NOMO-1 treated with dmso at 0.1 percent for 144 hours (cell line): ENCODE measurements at regions not wholly inside any gene's neighbourhood (a gene's known extent, or its start where the extent isn't known, plus 50 kb on each side); places are given as distances from the start of the nearest gene placed in this dataset.
A peak's percentile ranks its signal among the peaks of the same experiment; 100 is the strongest.

Experiments
- DNase-seq: peaks from one replicate; lab custom pipeline; 2025; ENCODE audit not compliant: unreplicated experiment; lab: John Stamatoyannopoulos, UW

DNA sequence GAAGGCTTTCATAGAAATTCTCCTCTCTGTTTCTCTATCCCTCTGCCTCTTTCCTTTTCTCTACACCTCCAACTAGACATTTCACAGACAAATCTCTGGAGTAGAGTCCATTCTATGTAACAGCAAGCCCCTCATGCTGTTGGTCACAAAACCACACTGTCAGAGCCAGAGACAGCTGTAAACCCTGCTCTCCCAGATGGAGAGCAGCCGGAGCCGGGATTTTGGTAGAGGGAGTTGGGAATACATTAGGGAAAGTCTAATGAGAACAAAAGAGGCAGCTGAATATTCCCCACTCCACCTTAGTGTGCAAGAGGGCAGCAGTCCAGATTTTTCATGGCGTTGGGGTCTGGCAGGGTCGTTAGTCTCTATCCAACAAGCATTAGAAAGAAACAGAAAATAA, 68.3 kb upstream of the EDN1 start:
- no peak for DNase-seq

DNA sequence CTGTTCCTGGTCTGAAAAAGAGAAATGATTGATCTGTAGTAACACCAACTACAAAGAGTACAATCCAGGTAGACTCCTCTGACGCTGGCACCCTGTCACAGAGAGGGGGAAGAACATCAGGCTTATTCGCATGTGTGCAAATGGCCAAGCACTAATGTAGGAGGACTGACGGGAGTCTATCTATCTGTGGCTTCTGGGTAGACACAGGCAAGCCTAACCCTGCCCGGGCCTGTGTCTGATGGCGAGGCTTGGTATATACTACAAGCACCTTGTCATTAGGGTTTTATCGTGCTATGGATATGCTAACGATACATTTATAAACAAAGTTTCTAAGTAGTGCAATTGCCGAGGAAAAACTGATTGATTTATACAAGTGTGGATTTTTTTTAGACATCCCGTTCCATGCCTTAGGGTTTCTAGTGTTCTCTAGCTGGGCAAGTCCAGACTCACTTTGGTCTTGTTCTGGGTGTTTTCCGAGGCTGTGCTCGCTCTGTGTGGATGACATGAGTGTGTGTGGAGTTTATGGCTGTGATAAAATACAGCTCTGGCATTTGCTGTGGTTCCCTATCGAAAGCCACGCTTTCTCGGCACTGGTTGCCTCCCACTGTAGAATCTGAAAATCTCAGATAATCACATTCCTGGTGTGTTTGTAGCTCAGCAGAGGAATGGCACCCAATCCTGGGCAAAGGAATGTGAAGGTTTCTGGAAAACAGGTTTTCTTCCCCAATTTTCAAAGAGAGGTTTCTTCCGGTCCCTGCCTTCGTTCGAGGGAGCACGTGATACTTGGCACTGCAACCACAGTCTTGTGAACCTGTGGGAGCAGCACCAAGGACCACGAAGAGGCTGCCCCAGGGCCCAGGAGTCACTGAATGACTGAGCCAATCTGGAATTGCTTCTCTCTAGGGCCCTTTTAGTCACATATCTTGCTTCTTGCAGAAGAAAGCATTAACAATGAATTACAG, 67.5 kb upstream of the EDN1 start:
- no peak for DNase-seq

DNA sequence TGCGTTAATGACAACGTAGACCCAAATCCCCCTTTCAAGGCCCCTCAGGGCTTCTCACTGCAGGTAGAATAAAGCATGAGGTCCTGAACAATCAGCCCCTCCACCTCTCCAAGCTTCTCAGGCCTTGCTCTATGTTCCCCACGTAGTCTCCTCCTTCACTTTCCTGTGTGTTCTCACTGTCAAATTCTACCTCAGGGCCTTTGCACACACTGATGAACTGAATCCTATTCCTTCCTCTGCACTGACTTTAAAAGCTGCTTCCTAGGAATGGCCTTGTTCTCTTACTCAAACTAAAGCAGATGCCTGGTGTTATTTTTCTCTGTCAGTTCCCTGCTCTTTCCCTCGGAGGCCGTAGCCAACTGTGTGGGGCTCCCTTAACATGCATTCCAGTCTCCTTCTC, 66.8 kb upstream of the EDN1 start:
- DNase-seq: no peak

DNA sequence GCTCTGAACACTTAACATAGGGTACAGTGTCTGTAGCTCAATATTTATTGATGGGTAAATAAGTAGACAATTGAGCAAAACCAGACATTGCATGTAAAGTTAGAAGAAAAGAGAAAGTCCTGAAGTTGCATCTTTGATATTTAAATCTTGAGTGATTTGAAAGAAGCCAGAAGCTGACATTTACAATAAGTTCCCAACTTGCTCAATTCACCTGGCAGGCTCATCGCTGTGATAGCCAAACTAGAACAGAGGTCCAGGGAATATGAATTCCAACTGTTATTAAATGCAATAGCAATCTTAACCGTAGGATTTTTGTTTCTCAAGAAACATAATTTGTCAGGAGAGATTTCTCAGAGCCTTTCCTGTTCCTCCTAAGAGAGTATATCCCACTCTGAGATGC, 65.9 kb upstream of the EDN1 start:
- DNase-seq: no peak

DNA sequence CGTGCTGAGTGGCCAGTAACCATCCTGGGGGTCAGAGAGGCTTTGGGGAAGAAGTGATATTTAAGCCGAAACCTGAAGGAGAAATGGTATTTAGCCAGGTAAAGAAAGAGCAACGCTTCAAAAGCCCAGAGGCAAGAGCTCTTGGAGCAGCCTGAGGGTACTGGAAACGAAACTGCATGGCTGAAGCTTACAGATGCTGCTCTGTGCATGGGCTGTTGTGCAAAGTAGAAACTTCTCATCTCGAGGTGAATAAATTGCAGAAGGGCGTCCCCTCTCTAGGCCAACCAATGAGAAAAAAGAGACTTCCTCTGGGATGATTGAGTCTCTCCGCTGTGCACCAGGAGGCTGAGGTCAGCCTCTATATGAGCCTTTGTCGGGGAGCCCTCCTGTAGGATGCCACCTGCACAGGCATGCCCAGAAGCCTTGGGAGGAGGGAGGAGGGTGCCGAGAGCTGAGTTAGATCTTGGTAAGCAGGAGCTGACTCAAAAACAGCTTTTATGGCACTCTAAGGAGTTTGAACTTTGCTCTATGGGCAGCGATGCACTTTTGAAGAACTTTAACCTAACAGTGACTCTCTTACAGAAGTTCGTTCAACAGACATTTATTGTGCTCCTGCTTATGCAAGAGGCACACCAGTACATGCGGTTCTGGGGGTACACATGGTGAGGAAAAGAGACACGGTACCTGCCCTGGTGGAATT, 61.6 kb upstream of the EDN1 start:
- no peak for DNase-seq

DNA sequence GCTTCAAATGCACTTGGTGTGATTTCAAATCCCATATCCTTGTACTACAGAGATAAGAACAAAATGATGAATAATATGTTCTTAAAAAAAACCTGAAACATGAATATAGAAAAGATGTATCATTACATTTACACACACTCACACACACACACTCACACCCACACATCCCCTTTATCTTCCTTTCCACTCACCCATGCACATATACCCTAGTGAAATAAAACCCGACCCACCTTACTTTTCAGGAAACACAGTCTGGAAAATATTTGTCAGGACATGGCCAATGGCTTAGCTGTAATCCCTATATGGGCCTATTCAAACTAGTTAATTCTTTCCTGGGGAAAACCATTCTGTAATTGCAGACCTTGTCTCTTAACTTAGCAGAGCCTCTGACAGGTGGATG, 60.8 kb upstream of the EDN1 start:
- no peak for DNase-seq

DNA sequence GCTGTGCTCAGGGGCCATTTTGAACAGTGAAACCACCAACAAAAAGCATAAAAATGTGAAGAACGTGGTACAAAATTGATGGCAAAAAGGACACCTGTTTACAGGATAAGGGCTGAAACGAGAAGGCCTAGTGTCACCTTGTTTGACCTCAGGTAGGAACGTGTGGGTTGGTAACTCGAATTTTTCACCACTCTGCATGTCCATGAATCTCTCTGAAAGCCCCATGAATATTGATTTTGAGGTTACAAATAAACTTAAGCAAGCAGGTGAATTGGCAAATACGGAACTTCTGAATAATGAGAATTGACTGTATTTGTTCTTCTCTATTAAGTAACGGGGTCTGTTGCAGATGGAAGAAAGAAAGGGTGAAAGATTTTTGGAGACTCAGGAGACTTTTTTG, 59.6 kb upstream of the EDN1 start:
- DNase-seq: no peak

DNA sequence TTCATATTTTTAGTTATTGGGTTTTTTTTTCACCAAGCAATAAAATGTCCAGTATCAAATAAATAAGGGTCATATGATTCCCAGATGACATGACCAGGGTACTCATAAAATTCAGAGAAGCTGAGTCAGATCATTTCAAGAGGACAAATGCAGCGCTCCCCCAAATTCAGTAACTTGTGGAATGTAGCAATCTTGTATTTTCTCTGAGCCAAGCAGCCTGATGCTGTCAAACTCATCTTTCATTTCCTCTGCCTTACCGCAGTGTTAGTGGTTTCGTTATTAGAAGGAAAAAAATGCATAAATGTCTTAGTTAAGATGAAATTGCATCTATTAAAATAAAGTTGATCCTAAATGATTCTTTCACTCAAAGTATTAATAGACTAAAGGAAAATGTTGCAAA, 57.8 kb upstream of the EDN1 start:
- DNase-seq: peak; percentile 26

DNA sequence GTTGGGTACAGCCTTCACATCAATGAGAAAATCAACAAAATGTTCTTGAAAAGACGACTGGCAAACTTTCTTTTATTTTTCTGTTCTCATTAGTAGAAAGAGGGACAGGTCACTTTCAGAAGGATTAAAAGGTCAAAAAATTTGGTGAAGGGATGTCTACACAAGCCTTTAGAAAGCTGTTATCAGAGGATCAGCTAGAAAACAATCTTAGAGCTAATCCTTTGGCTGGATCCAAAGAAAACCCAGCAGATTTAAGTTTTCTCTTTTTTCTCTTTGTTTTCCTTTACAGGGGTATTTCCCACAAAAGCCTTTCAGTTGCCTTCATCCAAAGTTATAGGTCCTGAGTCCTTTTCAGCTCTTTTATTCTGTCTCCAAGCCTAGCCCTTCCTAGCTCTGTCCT, 57.3 kb upstream of the EDN1 start:
- no peak for DNase-seq

DNA sequence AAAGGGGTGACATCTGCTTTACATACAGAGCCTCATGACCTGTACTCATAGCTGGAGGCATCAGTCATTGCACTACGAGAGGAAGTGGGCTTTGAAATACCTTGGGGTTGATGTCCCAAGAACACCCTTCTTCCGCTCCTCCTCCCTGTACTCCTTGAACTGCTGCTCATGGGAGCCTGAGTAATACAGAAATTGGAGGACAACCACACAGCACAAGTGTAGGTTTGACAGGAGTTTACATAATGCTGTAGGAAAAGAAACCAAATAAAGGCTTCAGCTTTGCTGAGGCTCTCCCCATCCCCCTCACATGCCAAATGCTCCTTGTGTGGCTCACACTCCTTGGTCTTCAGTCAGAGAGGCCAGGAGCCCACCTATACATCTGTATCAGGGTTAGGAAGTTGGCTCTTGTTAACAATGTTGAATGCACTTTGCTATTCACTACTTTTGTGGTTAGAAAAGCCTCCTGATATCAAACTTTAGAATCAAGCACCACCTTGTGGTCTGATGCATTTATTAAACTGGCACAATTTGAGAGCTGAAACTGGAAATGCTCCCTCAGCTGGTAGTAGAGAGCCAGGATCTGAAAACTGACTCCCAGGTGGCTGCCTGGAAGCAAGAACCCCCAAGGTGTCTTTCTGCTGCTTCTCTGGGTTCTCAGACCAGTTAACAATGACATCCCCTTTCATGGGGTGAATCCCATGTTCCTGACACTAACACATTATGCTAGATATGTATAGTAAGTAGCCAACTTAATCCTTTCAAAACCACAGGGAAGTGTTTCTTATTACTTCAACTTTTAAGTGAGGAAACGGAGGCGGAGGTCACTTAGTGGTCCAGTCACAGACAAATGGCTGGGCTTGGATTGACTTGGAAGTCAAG, 56.2 kb upstream of the EDN1 start:
- DNase-seq: peak; percentile 34

DNA sequence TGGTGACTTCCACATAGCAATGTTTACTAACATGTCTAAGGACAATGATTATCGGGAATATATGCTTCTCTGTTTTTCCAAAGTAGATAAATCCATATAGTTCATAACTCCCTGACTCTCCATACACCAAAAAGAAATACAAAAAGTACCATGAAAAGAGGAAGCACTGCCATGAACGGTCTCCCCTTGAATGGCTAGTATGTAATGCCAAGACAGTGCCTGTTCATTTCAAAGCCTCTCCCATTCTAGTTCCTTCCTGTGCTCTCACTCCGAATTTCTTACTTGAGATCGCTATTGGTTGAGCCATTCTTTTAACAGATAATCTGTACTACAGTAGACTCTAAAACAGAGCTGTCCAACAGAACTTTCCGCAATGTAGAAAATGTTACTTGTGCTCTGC, 54.8 kb upstream of the EDN1 start:
- peak; percentile 7 for DNase-seq

DNA sequence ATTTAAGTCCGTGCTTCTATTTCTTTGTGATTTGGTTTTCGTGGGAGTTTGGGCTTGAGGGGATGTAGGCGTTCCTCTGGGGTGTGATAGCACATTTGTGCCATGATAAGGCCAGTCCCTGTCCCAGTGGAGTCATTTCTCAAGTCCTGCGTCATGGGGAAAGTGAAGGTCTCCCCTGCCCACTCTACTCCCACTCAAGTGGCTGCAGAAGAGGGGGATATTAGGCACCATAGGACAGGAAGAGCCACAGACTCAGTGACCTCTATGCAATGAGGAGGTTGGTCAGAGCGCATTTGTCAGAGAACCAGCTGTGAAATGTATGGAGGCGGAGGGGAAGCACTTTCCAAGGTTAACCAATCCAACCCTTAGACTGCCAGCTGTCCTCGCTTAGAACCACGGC, 51.9 kb upstream of the EDN1 start:
- no peak for DNase-seq
